Heart left ventricle (tissue), 16 donors: ENCODE measurements at regions not wholly inside any gene's neighbourhood (a gene's known extent, or its start where the extent isn't known, plus 50 kb on each side); places are given as distances from the start of the nearest gene placed in this dataset.
"Not testable (repeated sequence)": the region's sequence is repeated elsewhere in the genome, so short reads cannot be mapped to it uniquely, and the experiment has no call there.

ENCODE experiments used
- ATAC-seq, 4 donors: fragments of 200-7000 bp; cut with Tn5 transposase; one replicate each; pipeline ENCODE4 v1.9.1; 2020 to 2022; ENCODE audit warnings: moderate library complexity in 4 of 4, mild to moderate bottlenecking in 3 of 4, moderate number of reproducible peaks in 1 of 4
- DNase-seq, 5 donors: peaks; one replicate each; pipeline ENCODE4 v3.0.0-alpha.2; 2020
- H3K27ac ChIP-seq, 12 donors: fragments of 200-600 bp; sonication (generic) in 4 of 12; one replicate each; pipeline versions ENCODE4 v1.5.0 to v1.8.0; 2016 to 2022; ENCODE audit warnings: mild to moderate bottlenecking in 2 of 12
- H3K27me3 ChIP-seq, 9 donors: fragments of 200-600 bp; sonication (generic) in 2 of 9; one replicate each; pipeline versions ENCODE4 v1.5.1 to v1.8.0; 2016 to 2022; ENCODE audit warnings: mild to moderate bottlenecking in 3 of 9
- H3K36me3 ChIP-seq, 9 donors: fragments of 200-600 bp; sonication (generic) in 2 of 9; one replicate each; pipeline versions ENCODE4 v1.5.0 to v1.8.0; 2018 to 2022; ENCODE audit warnings: mild to moderate bottlenecking in 2 of 9
- H3K4me1 ChIP-seq, 12 donors: fragments of 200-600 bp; sonication (generic) in 4 of 12; one replicate each; pipeline versions ENCODE4 v1.5.0 to v1.8.0; 2016 to 2022; ENCODE audit warnings: mild to moderate bottlenecking in 3 of 12
- H3K4me3 ChIP-seq, 12 donors: fragments of 200-600 bp; sonication (generic) in 4 of 12; one replicate each; pipeline versions ENCODE4 v1.5.0 to v1.8.0; 2017 to 2022; ENCODE audit warnings: mild to moderate bottlenecking in 9 of 12, moderate library complexity in 4 of 12
- H3K9me3 ChIP-seq, 12 donors: fragments of 200-600 bp; sonication (generic) in 4 of 12; one replicate each; pipeline versions ENCODE4 v1.5.0 to v1.8.0; 2016 to 2022; ENCODE audit warnings: mild to moderate bottlenecking in 1 of 12
- WGBS, 4 donors: extraction: QIAGEN DNeasy Blood & Tissue Kit in 2 of 4; methylation state at CpG; one replicate each; pipeline versions ENCODE4 v1.1.5 to v1.1.7; 2013 to 2018; 5-methylcytosine and 5-hydroxymethylcytosine counted together
- intact Hi-C, 10 donors: fragments of 100-400 bp; cut with DNase I; formaldehyde crosslinking; loops; one replicate each; pipeline versions ENCODE4 v1.11.1 to v1.14.2; 2022
- donor health status: ischemic (EF 13 %, LVEDD 7.1; RV severe dilation, severe dysfunction).
- donor health status: healthy with polysubstance abuse.
- donor health status: DM: no; HTN: yes; CAD: no.
- donor health status: DM: no; HTN: no; CAD: no.
- donor health status: ischemic (EF 25% LVEDD 6.9; RV normal size, moderate dysfunction).
- donor health status: ischemic (EF 25% LVEDD 5.7; RV mildly dilated, moderate dysfunction).
- donor health status: healthy.
- donor health status: DM: yes; HTN: yes; CAD: no.
- donor health status: ischemic (EF 35%, LVEDD 5.7; RV mildly dilated, moderate dysfunction).
- donor health status: nonischemic (EF 11% LVEDD 7.7; RV severe dilation, severe dysfunction).
- donor health status: DM: yes; HTN: yes; CAD: no.
- donor health status: PGD.
- donor health status: ischemic (EF 29% LVEDD 5.4; RV normal size, mild dysfunction).
- donor health status: nonischemic (EF 23%, LVEDD 6.1; RV moderate dilation, normal function).

GRCh38 chr5:69907941-69908340 is 117.1 kb upstream of the SERF1B start:
- ATAC-seq, H3K4me1 ChIP-seq, H3K9me3 ChIP-seq, H3K27ac ChIP-seq, H3K27me3 ChIP-seq, H3K36me3 ChIP-seq, intact Hi-C loops, H3K4me3 ChIP-seq: not testable (repeated sequence)
- 94 to 98% (median 96%) methylated on average over 6 to 8 of the region's 9 CpGs for WGBS, 4 donors
- DNase-seq = peak in 1 of 5 donors; percentile 3

GRCh38 chr5:69913771-69914170 is 111.3 kb upstream of the SERF1B start:
- H3K27ac ChIP-seq, H3K4me1 ChIP-seq, H3K36me3 ChIP-seq, H3K27me3 ChIP-seq, intact Hi-C loops, H3K9me3 ChIP-seq, H3K4me3 ChIP-seq, ATAC-seq: not testable (repeated sequence)
- 90 to 95% (median 92%) methylated on average over 5 to 6 of the region's 10 CpGs for whole genome bisulfite sequencing, 4 donors
- DNase-seq = peak in 3 of 5 donors; percentile 6 to 22 (median 16)
